Muscle layer of colon (tissue), 2 donors: ENCODE measurements at regions not wholly inside any gene's neighbourhood (a gene's known extent, or its start where the extent isn't known, plus 50 kb on each side); places are given as distances from the start of the nearest gene placed in this dataset.
"Not testable (repeated sequence)": the region's sequence is repeated elsewhere in the genome, so short reads cannot be mapped to it uniquely, and the experiment has no call there.

Source experiments
- H3K27ac ChIP-seq: one replicate; pipeline ENCODE4 v1.7.0; 2013; ENCODE audit warnings: low read depth, mild to moderate bottlenecking, low read length, moderate library complexity
- H3K27me3 ChIP-seq, 2 donors: one replicate each; pipeline ENCODE4 v1.7.0; 2013; ENCODE audit warnings: low read length in 2 of 2, mild to moderate bottlenecking in 2 of 2; ENCODE audit not compliant: insufficient read depth in 2 of 2, control insufficient read depth in 1 of 2
- H3K36me3 ChIP-seq: one replicate; pipeline ENCODE4 v1.7.0; 2013; ENCODE audit warnings: mild to moderate bottlenecking, low read length; ENCODE audit not compliant: insufficient read depth
- H3K4me1 ChIP-seq: one replicate; pipeline ENCODE4 v1.7.0; 2013; ENCODE audit warnings: mild to moderate bottlenecking, low read length; ENCODE audit not compliant: insufficient read depth
- H3K4me3 ChIP-seq, 2 donors: one replicate each; pipeline ENCODE4 v1.7.0; 2013; ENCODE audit warnings: low read length in 2 of 2, low read depth in 1 of 2, mild to moderate bottlenecking in 1 of 2, moderate library complexity in 1 of 2
- H3K9ac ChIP-seq: one replicate; pipeline ENCODE4 v1.7.0; 2013; ENCODE audit warnings: low read length
- H3K9me3 ChIP-seq: one replicate; pipeline ENCODE4 v1.7.0; 2013; ENCODE audit warnings: mild to moderate bottlenecking, low read length
- donor health status: abdominal sarcoma.
- donor health status: Adenocarcinoma of cecum.

GRCh38 chr3:81823086-81823485 is 61.6 kb upstream of the GBE1 start:
- H3K36me3 ChIP-seq, result no peaks in the 10 kb centered on the region
- H3K27ac ChIP-seq, result no peak overlapping the region
- H3K4me3 ChIP-seq, result no peak overlapping the region
- no peaks in the 10 kb centered on the region for H3K4me1 ChIP-seq
- no peaks in the 10 kb centered on the region for H3K9me3 ChIP-seq
- H3K27me3 ChIP-seq, result no peaks in the 10 kb centered on the region
- no peak overlapping the region for H3K9ac ChIP-seq

DNA sequence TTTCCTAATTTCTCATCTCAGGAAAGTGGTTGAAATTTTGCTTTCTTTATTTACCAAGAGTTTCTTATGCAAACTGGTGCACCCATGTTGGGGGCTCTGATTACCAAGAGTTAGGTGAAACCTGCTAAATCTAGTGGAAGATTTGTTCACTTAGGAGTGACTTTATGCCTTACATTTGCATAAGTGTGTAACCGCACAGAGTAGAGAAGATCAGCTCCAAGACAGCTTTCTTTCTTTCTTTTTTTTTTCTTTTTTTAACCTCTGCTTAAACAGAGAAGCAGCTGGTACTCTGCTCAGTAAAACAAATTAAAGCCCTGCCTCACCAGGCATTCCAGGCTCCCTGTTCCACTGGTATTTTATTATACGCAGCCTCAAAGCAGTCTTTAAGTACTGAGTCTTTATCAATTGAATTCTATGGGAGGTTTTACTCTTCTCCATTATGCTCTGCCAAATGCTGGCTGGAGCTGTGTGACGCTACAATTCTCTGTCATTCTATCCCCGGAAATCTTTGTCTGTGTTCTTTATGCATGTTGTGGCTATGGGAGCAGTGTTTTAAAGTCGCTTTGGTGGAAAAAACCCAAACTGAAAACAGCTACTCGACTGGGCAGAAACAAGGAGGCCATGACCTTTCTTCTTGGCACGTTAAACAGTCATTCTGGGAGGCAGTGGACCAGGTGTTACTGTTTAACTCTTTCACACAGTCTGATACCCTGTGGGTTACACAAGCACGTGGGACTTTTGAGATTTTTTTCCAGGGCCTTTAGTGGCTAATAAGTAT is 55.2 kb upstream of the GBE1 start:
- no peaks in the 10 kb centered on the region for H3K4me1 ChIP-seq
- H3K27ac ChIP-seq, result no peak overlapping the region
- H3K9ac ChIP-seq, result no peak overlapping the region
- H3K27me3 ChIP-seq, result no peaks in the 10 kb centered on the region
- no peak overlapping the region for H3K4me3 ChIP-seq
- no peaks in the 10 kb centered on the region for H3K36me3 ChIP-seq
- H3K9me3 ChIP-seq, result no peaks in the 10 kb centered on the region

- not testable (repeated sequence) for H3K27me3 ChIP-seq, H3K36me3 ChIP-seq, H3K27ac ChIP-seq, H3K9ac ChIP-seq, H3K9me3 ChIP-seq, H3K4me3 ChIP-seq, H3K4me1 ChIP-seq
These were observed 50.7 kb upstream of the GBE1 start for GRCh38 chr3:81812098-81812497.
